GM12878 (cell line): ENCODE measurements at regions not wholly inside any gene's neighbourhood (a gene's known extent, or its start where the extent isn't known, plus 50 kb on each side); places are given as distances from the start of the nearest gene placed in this dataset.

Experiments
- ATF7 ChIP-seq: fragments of 450-650 bp; IDR thresholded peaks from 2 replicates; pipeline ENCODE4 v1.6.1; 2016; ENCODE audit warnings: low read depth, mild to moderate bottlenecking
- CHD2 ChIP-seq: IDR thresholded peaks from 2 replicates; pipeline ENCODE4 v1.6.1; 2011; ENCODE audit warnings: low read depth, low read length, improper control_type of control experiment, borderline replicate concordance
- CTCF ChIP-seq, 3 experiments: IDR thresholded peaks in 2 of 3; conservative IDR thresholded peaks in 1 of 3; 2 replicates each; pipeline ENCODE4 v1.5.1; 2011; ENCODE audit warnings: low read depth in 3 of 3, low read length in 3 of 3, mild to moderate bottlenecking in 3 of 3, control low read depth in 2 of 3, moderate library complexity in 2 of 3, inconsistent platforms in 1 of 3, mixed read lengths in 1 of 3; ENCODE audit not compliant: control insufficient read depth in 2 of 3, insufficient read depth in 1 of 3; ENCODE audit errors: extremely low read depth in 1 of 3
- EP300 ChIP-seq, 2 experiments: fragments of 150-350 bp in 1 of 2; IDR thresholded peaks; 2 replicates each; pipeline ENCODE4 v1.6.1; 2011 to 2012; ENCODE audit warnings: low read depth in 2 of 2, low read length in 2 of 2, borderline replicate concordance in 1 of 2, improper control_type of control experiment in 1 of 2, inconsistent platforms in 1 of 2; ENCODE audit not compliant: control insufficient read depth in 1 of 2
- EZH2 ChIP-seq: IDR thresholded peaks from 2 replicates; pipeline ENCODE4 v1.6.1; 2012; ENCODE audit warnings: low read depth, mild to moderate bottlenecking, control low read depth, inconsistent platforms, low read length, borderline replicate concordance; ENCODE audit not compliant: control insufficient read depth
- JUND ChIP-seq: IDR thresholded peaks from 2 replicates; pipeline ENCODE4 v1.6.1; 2012; ENCODE audit warnings: low read depth, mild to moderate bottlenecking, low read length, improper control_type of control experiment, moderate library complexity
- KDM1A ChIP-seq: fragments of 200-600 bp; sonication (generic); IDR thresholded peaks from 2 replicates; pipeline ENCODE4 v1.6.1; 2016; ENCODE audit warnings: borderline replicate concordance
- MAX ChIP-seq: IDR thresholded peaks from 2 replicates; pipeline ENCODE4 v1.6.1; 2012; ENCODE audit warnings: low read depth, low read length, improper control_type of control experiment
- PBX3 ChIP-seq: IDR thresholded peaks from 2 replicates; pipeline ENCODE4 v1.6.1; 2011; ENCODE audit warnings: mild to moderate bottlenecking, low read depth, low read length, moderate library complexity; ENCODE audit not compliant: insufficient replicate concordance
- POLR2AphosphoS5 ChIP-seq: IDR thresholded peaks from 2 replicates; pipeline ENCODE4 v1.6.1; 2011; ENCODE audit warnings: mild to moderate bottlenecking, low read length, inconsistent platforms
- SREBF2 ChIP-seq: IDR thresholded peaks from 2 replicates; pipeline ENCODE4 v1.6.1; 2012; ENCODE audit warnings: mild to moderate bottlenecking, low read length
- USF2 ChIP-seq: IDR thresholded peaks from 2 replicates; pipeline ENCODE4 v1.6.1; 2011; ENCODE audit warnings: low read depth, low read length, improper control_type of control experiment, borderline replicate concordance

- no peak for TF ChIP-seq PBX3
- TF ChIP-seq USF2: no peak
- TF ChIP-seq CTCF (IDR thresholded peaks at IDR 0.05 in 2 of 3, conservative IDR thresholded peaks at IDR 0.05 in 1 of 3; ENCODE audit: control insufficient read depth in 2 of 3, extremely low read depth in 1 of 3, insufficient read depth in 1 of 3, low read depth in 3 of 3, low read length in 3 of 3): no peak
- TF ChIP-seq JUND: no peak
- TF ChIP-seq SREBF2: no peak
- no peak for TF ChIP-seq EZH2
- no peak for TF ChIP-seq MAX
- TF ChIP-seq KDM1A: no peak
- no peak for TF ChIP-seq POLR2AphosphoS5
- TF ChIP-seq ATF7: no peak
- no peak for TF ChIP-seq EP300 (IDR thresholded peaks at IDR 0.05; ENCODE audit: borderline replicate concordance in 1 of 2, control insufficient read depth in 1 of 2, low read depth in 2 of 2, low read length in 2 of 2)
- no peak for TF ChIP-seq CHD2
Measured at GRCh38 chr14:55921511-55921910, 196.7 kb upstream of the PELI2 start.
